ENCODE measurements at regions not wholly inside any gene's neighbourhood (a gene's known extent, or its start where the extent isn't known, plus 50 kb on each side); places are given as distances from the start of the nearest gene placed in this dataset.
"Not testable (repeated sequence)": the region's sequence is repeated elsewhere in the genome, so short reads cannot be mapped to it uniquely, and the experiment has no call there.

- H3K27ac ChIP-seq = peak overlapping the region; percentile 87
- peak overlapping the region; percentile 82 for H2AFZ ChIP-seq
- no peaks in the 10 kb centered on the region; the same call in 1 of the 2 replicates for H3K9me2 ChIP-seq (ENCODE audit: insufficient read depth)
- no peak overlapping the region for H3K4me3 ChIP-seq
- no peaks in the 10 kb centered on the region for H3K27me3 ChIP-seq (replicated peaks; ENCODE audit: insufficient read depth)
- no peaks in the 10 kb centered on the region for H4K20me1 ChIP-seq (ENCODE audit: insufficient read depth)
- peaks cover 16% of the 10 kb centered on the region for H3F3A ChIP-seq (ENCODE audit: insufficient read depth)
- H3K79me2 ChIP-seq (ENCODE audit: insufficient read depth) = no peaks in the 10 kb centered on the region
- in situ Hi-C loops (cut with MboI) = no loop called here
- peak; percentile 76 for DNase-seq
- H3K9me3 ChIP-seq (ENCODE audit: low read depth) = no peaks in the 10 kb centered on the region
- H3K36me3 ChIP-seq (ENCODE audit: low read depth) = no peaks in the 10 kb centered on the region
- TF ChIP-seq EZH2phosphoT487 (IDR thresholded peaks at IDR 0.05; ENCODE audit: insufficient read depth, low read depth) (no peak), EZH2 (IDR thresholded peaks at IDR 0.05; ENCODE audit: insufficient read depth, poor library complexity, severe bottlenecking) (no peak)
- H3K4me2 ChIP-seq (ENCODE audit: unreplicated experiment) = peak overlapping the region; percentile 48
- peak overlapping the region; percentile 65 for H3K9ac ChIP-seq
- 30 to 39% methylated on average over 4 of the region's 4 CpGs for WGBS, 2 experiments (ENCODE audit: low coverage in 1 of 2, low lambda C conversion rate in 2 of 2, missing lambda C conversion rate in 2 of 2)
- H3K4me1 ChIP-seq (ENCODE audit: insufficient read depth) = peaks cover 13% of the 10 kb centered on the region
Observed at GRCh38 chr14:50031602-50032313, 84.6 kb downstream of the VCPKMT start.

DNA sequence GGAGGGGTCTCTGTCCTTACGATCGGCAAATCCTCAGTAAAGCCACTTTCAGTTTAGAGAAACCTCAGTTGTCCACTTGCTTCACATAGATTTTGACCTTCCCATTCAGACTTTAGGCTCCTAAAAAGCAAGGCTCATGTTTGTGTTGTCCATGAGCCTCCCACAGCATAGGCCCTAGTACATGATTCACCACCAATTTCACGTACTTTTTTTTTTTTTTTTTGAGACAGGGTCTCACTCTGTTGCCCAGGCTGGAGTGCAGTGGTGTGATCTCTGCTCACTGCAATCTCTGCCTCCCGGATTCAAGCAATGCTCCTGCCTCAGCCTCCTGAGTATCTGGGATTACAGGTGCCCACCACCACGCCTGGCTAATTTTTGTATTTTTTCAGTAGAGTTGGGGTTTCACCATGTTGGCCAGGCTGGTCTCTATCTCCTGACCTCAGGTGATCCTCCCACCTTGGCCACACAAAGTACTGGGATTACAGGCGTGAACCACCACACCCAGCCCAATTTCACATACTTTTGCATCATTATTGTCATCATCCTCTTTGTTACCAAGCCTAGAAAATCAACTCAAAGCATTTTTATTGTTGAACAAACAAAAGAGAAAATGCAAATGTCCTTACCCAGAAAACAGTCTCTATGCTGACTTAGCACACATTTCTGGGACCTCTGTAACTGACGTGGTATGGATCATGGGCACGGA lies 83.8 kb downstream of the VCPKMT start:
- H3K9ac ChIP-seq = peak overlapping the region; percentile 65; the same call in 1 of the 2 replicates
- in situ Hi-C loops (cut with MboI); H3K4me2 ChIP-seq (ENCODE audit: unreplicated experiment); H3K9me2 ChIP-seq (ENCODE audit: insufficient read depth); H3K4me3 ChIP-seq; H3K36me3 ChIP-seq (ENCODE audit: low read depth); H3K27me3 ChIP-seq (replicated peaks; ENCODE audit: insufficient read depth); H4K20me1 ChIP-seq (ENCODE audit: insufficient read depth); H3K9me3 ChIP-seq (ENCODE audit: low read depth); H3K79me2 ChIP-seq (ENCODE audit: insufficient read depth): not testable (repeated sequence)
- 91 to 94% methylated on average over 8 of the region's 8 CpGs for WGBS, 2 experiments (ENCODE audit: low coverage in 1 of 2, low lambda C conversion rate in 2 of 2, missing lambda C conversion rate in 2 of 2)
- H3K27ac ChIP-seq = peak overlapping the region; percentile 87
- peaks cover 18% of the 10 kb centered on the region for H3F3A ChIP-seq (ENCODE audit: insufficient read depth)
- peaks cover 14% of the 10 kb centered on the region for H3K4me1 ChIP-seq (ENCODE audit: insufficient read depth)
- peak; percentile 9 for DNase-seq
- H2AFZ ChIP-seq = peak overlapping the region; percentile 82

- no peak for DNase-seq
- no peak overlapping the region for H3K9ac ChIP-seq
- no peaks in the 10 kb centered on the region; the same call in 1 of the 2 replicates for H3K9me2 ChIP-seq (ENCODE audit: insufficient read depth)
- no peak overlapping the region for H3K4me2 ChIP-seq (ENCODE audit: unreplicated experiment)
- no peak overlapping the region for H3K4me3 ChIP-seq
- peaks cover 38% of the 10 kb centered on the region for H3F3A ChIP-seq (ENCODE audit: insufficient read depth)
- in situ Hi-C loops (cut with MboI) = no loop called here
- peaks cover 34% of the 10 kb centered on the region for H3K4me1 ChIP-seq (ENCODE audit: insufficient read depth)
- H3K36me3 ChIP-seq (ENCODE audit: low read depth) = no peaks in the 10 kb centered on the region
- no peak for TF ChIP-seq EZH2phosphoT487 (IDR thresholded peaks at IDR 0.05; ENCODE audit: insufficient read depth, low read depth)
- TF ChIP-seq EZH2 (IDR thresholded peaks at IDR 0.05; ENCODE audit: insufficient read depth, poor library complexity, severe bottlenecking) = no peak
- no peaks in the 10 kb centered on the region for H3K9me3 ChIP-seq (ENCODE audit: low read depth)
- H3K27me3 ChIP-seq (replicated peaks; ENCODE audit: insufficient read depth) = no peaks in the 10 kb centered on the region
- H3K79me2 ChIP-seq (ENCODE audit: insufficient read depth) = no peaks in the 10 kb centered on the region
- H4K20me1 ChIP-seq (ENCODE audit: insufficient read depth) = no peaks in the 10 kb centered on the region
- no peak overlapping the region for H3K27ac ChIP-seq
- 79 to 91% methylated on average over 1 of the region's 1 CpG for WGBS, 2 experiments (ENCODE audit: low coverage in 1 of 2, low lambda C conversion rate in 2 of 2, missing lambda C conversion rate in 2 of 2)
- H2AFZ ChIP-seq = no peak overlapping the region
Observed at GRCh38 chr14:50035214-50035613, 81.2 kb downstream of the VCPKMT start.

DNA sequence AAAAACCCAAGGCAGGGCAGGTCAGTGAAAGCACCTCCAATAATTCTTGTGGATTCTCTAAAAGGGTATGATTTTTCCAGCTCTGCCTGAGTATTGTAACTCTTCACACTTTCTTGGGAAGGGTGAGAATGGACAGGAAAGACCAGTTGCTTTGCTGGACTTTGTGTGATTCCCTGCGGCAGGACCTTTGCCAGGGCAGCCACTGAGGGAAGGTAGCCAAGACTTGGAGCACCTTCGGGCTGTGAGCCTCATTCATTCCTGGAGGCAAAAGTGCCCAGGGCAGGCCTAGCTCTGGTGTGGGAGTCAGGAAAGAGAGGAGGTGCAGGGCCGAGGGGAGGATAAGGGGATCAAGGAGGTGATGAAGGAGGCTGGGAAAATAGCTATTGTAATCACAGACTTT lies 80.2 kb downstream of the VCPKMT start:
- H4K20me1 ChIP-seq (ENCODE audit: insufficient read depth) = no peaks in the 10 kb centered on the region
- peaks cover 40% of the 10 kb centered on the region for H3K4me1 ChIP-seq (ENCODE audit: insufficient read depth)
- H3K4me2 ChIP-seq (ENCODE audit: unreplicated experiment) = no peak overlapping the region
- no peak for DNase-seq
- no peaks in the 10 kb centered on the region for H3K79me2 ChIP-seq (ENCODE audit: insufficient read depth)
- H3K9me2 ChIP-seq (ENCODE audit: insufficient read depth) = no peaks in the 10 kb centered on the region; the same call in 1 of the 2 replicates
- no peak overlapping the region for H3K9ac ChIP-seq
- WGBS, 2 experiments (ENCODE audit: low coverage in 1 of 2, low lambda C conversion rate in 2 of 2, missing lambda C conversion rate in 2 of 2) = 92 to 93% methylated on average over 3 of the region's 3 CpGs
- H3F3A ChIP-seq (ENCODE audit: insufficient read depth) = peaks cover 42% of the 10 kb centered on the region
- H3K36me3 ChIP-seq (ENCODE audit: low read depth) = no peaks in the 10 kb centered on the region
- H2AFZ ChIP-seq = no peak overlapping the region
- no peaks in the 10 kb centered on the region for H3K27me3 ChIP-seq (replicated peaks; ENCODE audit: insufficient read depth)
- TF ChIP-seq EZH2 (IDR thresholded peaks at IDR 0.05; ENCODE audit: insufficient read depth, poor library complexity, severe bottlenecking) (no peak), EZH2phosphoT487 (IDR thresholded peaks at IDR 0.05; ENCODE audit: insufficient read depth, low read depth) (no peak)
- H3K4me3 ChIP-seq = no peak overlapping the region
- H3K9me3 ChIP-seq (ENCODE audit: low read depth) = no peaks in the 10 kb centered on the region
- in situ Hi-C loops (cut with MboI) = no loop called here
- H3K27ac ChIP-seq = no peak overlapping the region
